ENCODE measurements at regions not wholly inside any gene's neighbourhood (a gene's known extent, or its start where the extent isn't known, plus 50 kb on each side); places are given as distances from the start of the nearest gene placed in this dataset.

GRCh38 chr12:88934163-88934747 lies 354.0 kb upstream of the KITLG start:
- Mint-ChIP-seq H3K36me3 (ENCODE audit: insufficient read depth, unreplicated experiment) (no peaks in the 10 kb centered on the region), H3K27ac (ENCODE audit: unreplicated experiment) (peak overlapping the region; percentile 36), H3K9me3 (ENCODE audit: unreplicated experiment) (peaks cover 20% of the 10 kb centered on the region), H3K4me1 (ENCODE audit: low read depth, unreplicated experiment) (peaks cover 46% of the 10 kb centered on the region), H3K4me3 (ENCODE audit: unreplicated experiment) (no peak overlapping the region), H3K27me3 (ENCODE audit: insufficient read depth, unreplicated experiment) (no peaks in the 10 kb centered on the region)
- H3K9me3 ChIP-seq = no peaks in the 10 kb centered on the region
- no peak for DNase-seq
- no peaks in the 10 kb centered on the region for H3K27me3 ChIP-seq (replicated peaks; ENCODE audit: control insufficient read depth, insufficient read depth, low read length)
- intact Hi-C loops (cut with micrococcal nuclease; ENCODE audit: unreplicated experiment) = no loop called here
- no TSS peak for BruUV-seq (replicated peaks)
- H3K4me1 ChIP-seq = peaks cover 67% of the 10 kb centered on the region
- no peaks in the 10 kb centered on the region for H3K36me3 ChIP-seq (ENCODE audit: control insufficient read depth, insufficient read depth, low read length)
- ChIA-PET POLR2A (no interaction called here), CTCF (no interaction called here)
- TF ChIP-seq CTCF (IDR thresholded peaks at IDR 0.05; ENCODE audit: insufficient read depth in 1 of 2, low read depth in 1 of 2, low read length in 1 of 2, severe bottlenecking in 1 of 2, unreplicated experiment in 1 of 2) = no peak
- no peak overlapping the region for H3K4me3 ChIP-seq (ENCODE audit: low read depth, low read length)

DNA sequence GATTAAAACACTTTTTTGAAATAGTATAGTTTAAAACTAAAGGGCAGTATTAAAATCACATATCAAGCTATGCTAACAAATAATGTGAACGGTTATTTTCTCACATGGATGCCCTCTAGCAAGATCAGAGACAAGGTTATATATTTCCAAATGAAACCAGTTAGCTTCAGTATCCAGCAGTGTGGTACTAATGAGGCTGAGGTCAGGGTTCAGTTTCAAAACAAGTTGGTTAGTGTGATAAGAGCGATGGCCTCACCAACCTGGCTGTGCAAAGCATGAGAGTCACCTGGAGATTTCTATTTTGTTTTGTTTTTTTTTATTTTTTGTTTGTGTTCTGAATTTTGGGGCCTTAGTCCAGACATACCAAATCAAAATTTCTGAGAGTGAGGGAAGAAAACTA lies 352.2 kb upstream of the KITLG start:
- POLR2A ChIA-PET = no interaction called here
- H3K27ac Mint-ChIP-seq (ENCODE audit: unreplicated experiment) = peak overlapping the region; percentile 80
- H3K36me3 Mint-ChIP-seq (ENCODE audit: insufficient read depth, unreplicated experiment) = peaks cover 2% of the 10 kb centered on the region
- DNase-seq = peak in 1 of 2 experiments; percentile 45
- Histone ChIP-seq H3K36me3 (ENCODE audit: control insufficient read depth, insufficient read depth, low read length) (no peaks in the 10 kb centered on the region), H3K9me3 (no peaks in the 10 kb centered on the region), H3K4me3 (ENCODE audit: low read depth, low read length) (no peak overlapping the region), H3K27me3 (replicated peaks; ENCODE audit: control insufficient read depth, insufficient read depth, low read length) (no peaks in the 10 kb centered on the region), H3K4me1 (peaks cover 82% of the 10 kb centered on the region)
- intact Hi-C loops (cut with micrococcal nuclease; ENCODE audit: unreplicated experiment) = no loop called here
- TF ChIP-seq CTCF (IDR thresholded peaks at IDR 0.05; ENCODE audit: insufficient read depth in 1 of 2, low read depth in 1 of 2, low read length in 1 of 2, severe bottlenecking in 1 of 2, unreplicated experiment in 1 of 2) = no peak
- no TSS peak for BruUV-seq (replicated peaks)
- H3K4me1 Mint-ChIP-seq (ENCODE audit: low read depth, unreplicated experiment) = peaks cover 48% of the 10 kb centered on the region
- peak overlapping the region; percentile 28 for H3K4me3 Mint-ChIP-seq (ENCODE audit: unreplicated experiment)
- H3K9me3 Mint-ChIP-seq (ENCODE audit: unreplicated experiment) = peaks cover 20% of the 10 kb centered on the region
- no peaks in the 10 kb centered on the region for H3K27me3 Mint-ChIP-seq (ENCODE audit: insufficient read depth, unreplicated experiment)
- CTCF ChIA-PET = no interaction called here

- intact Hi-C loops (cut with micrococcal nuclease; ENCODE audit: unreplicated experiment) = loop anchor here (1.0 kb wide), 2 partner anchors 21 to 62 kb away; no protein-coding TSS in a partner anchor
- peaks cover 91% of the 10 kb centered on the region for H3K4me1 ChIP-seq
Measured at GRCh38 chr12:88931598-88931997, 351.3 kb upstream of the KITLG start.

More at GRCh38 chr12:88931598-88931997, 351.3 kb upstream of the KITLG start:
- no peak for TF ChIP-seq CTCF (IDR thresholded peaks at IDR 0.05; ENCODE audit: insufficient read depth in 1 of 2, low read depth in 1 of 2, low read length in 1 of 2, severe bottlenecking in 1 of 2, unreplicated experiment in 1 of 2)
- Mint-ChIP-seq H3K9me3 (ENCODE audit: unreplicated experiment) (peaks cover 19% of the 10 kb centered on the region), H3K27ac (ENCODE audit: unreplicated experiment) (peak overlapping the region; percentile 80), H3K27me3 (ENCODE audit: insufficient read depth, unreplicated experiment) (no peaks in the 10 kb centered on the region), H3K4me3 (ENCODE audit: unreplicated experiment) (peak overlapping the region; percentile 28), H3K4me1 (ENCODE audit: low read depth, unreplicated experiment) (peaks cover 56% of the 10 kb centered on the region), H3K36me3 (ENCODE audit: insufficient read depth, unreplicated experiment) (peaks cover 7% of the 10 kb centered on the region)
- H3K9me3 ChIP-seq = no peaks in the 10 kb centered on the region
- ChIA-PET CTCF (interaction anchor here (0.6 to 1.0 kb wide), 2 partner anchors 11 to 62 kb away, joined by 3 to 4 read pairs; no protein-coding TSS in a partner anchor), POLR2A (interaction anchor here (1.0 kb wide), 1 partner anchor 29 kb away, joined by 3 read pairs; no protein-coding TSS in a partner anchor)
- BruUV-seq (replicated peaks) = no TSS peak
- DNase-seq = peak; percentile 76 to 89
- H3K27me3 ChIP-seq (replicated peaks; ENCODE audit: control insufficient read depth, insufficient read depth, low read length) = no peaks in the 10 kb centered on the region
- H3K4me3 ChIP-seq (ENCODE audit: low read depth, low read length) = no peak overlapping the region
- no peaks in the 10 kb centered on the region for H3K36me3 ChIP-seq (ENCODE audit: control insufficient read depth, insufficient read depth, low read length)

Data from Caco-2 (cell line).